Liver (tissue), 7 donors: ENCODE measurements at regions not wholly inside any gene's neighbourhood (a gene's known extent, or its start where the extent isn't known, plus 50 kb on each side); places are given as distances from the start of the nearest gene placed in this dataset.

ENCODE experiments used
- DNase-seq: peaks from one replicate; pipeline ENCODE4 v3.0.0-alpha.2; 2017; ENCODE audit warnings: low spot score
- H3K27ac ChIP-seq, 2 donors: one replicate each; pipeline ENCODE4 v1.7.0; 2013; ENCODE audit warnings: inconsistent platforms in 2 of 2, low read length in 2 of 2, control low read depth in 1 of 2, low read depth in 1 of 2, mild to moderate bottlenecking in 1 of 2
- H3K27me3 ChIP-seq, 4 donors: one replicate each; pipeline versions ENCODE4 v1.6.1 to v1.7.0; 2013; ENCODE audit warnings: low read length in 3 of 4, inconsistent platforms in 1 of 4, mild to moderate bottlenecking in 1 of 4, moderate library complexity in 1 of 4; ENCODE audit not compliant: control insufficient read depth in 4 of 4, insufficient read depth in 4 of 4
- H3K36me3 ChIP-seq, 4 donors: one replicate each; pipeline versions ENCODE4 v1.6.1 to v1.7.0; 2013; ENCODE audit warnings: low read length in 3 of 4, mild to moderate bottlenecking in 3 of 4, low read depth in 1 of 4, moderate library complexity in 1 of 4; ENCODE audit not compliant: control insufficient read depth in 4 of 4, insufficient read depth in 3 of 4
- H3K4me1 ChIP-seq, 4 donors: one replicate each; pipeline versions ENCODE4 v1.6.1 to v1.7.0; 2013; ENCODE audit warnings: low read length in 3 of 4, mild to moderate bottlenecking in 3 of 4, moderate library complexity in 1 of 4; ENCODE audit not compliant: control insufficient read depth in 4 of 4, insufficient read depth in 4 of 4
- H3K4me3 ChIP-seq, 3 donors: one replicate each; pipeline versions ENCODE4 v1.6.1 to v1.7.0; 2013; ENCODE audit warnings: low read length in 3 of 3, control low read depth in 1 of 3, low read depth in 1 of 3, mild to moderate bottlenecking in 1 of 3
- H3K9ac ChIP-seq, 2 donors: one replicate each; pipeline ENCODE4 v1.7.0; 2013; ENCODE audit warnings: low read length in 2 of 2, mild to moderate bottlenecking in 2 of 2, moderate library complexity in 2 of 2, control low read depth in 1 of 2, low read depth in 1 of 2
- H3K9me3 ChIP-seq, 4 donors: one replicate each; pipeline versions ENCODE4 v1.6.1 to v1.7.0; 2013; ENCODE audit warnings: low read length in 3 of 4; ENCODE audit not compliant: control insufficient read depth in 4 of 4
- ATF3 ChIP-seq: IDR thresholded peaks from 2 replicates; pipeline ENCODE4 v1.6.1; 2016; ENCODE audit warnings: antibody characterized with exemption
- EGR1 ChIP-seq, 2 donors: IDR thresholded peaks; 2 replicates each; pipeline ENCODE4 v1.6.1; 2016 to 2018; ENCODE audit warnings: antibody characterized with exemption in 2 of 2, low read depth in 2 of 2
- FOXA1 ChIP-seq: IDR thresholded peaks from 2 replicates; pipeline ENCODE4 v1.6.1; 2016; ENCODE audit warnings: antibody characterized with exemption
- FOXA2 ChIP-seq: IDR thresholded peaks from 2 replicates; pipeline ENCODE4 v1.6.1; 2016; ENCODE audit warnings: antibody characterized with exemption
- HNF4A ChIP-seq, 2 donors: conservative IDR thresholded peaks; 2 replicates each; pipeline ENCODE4 v1.6.1; 2016; ENCODE audit warnings: antibody characterized with exemption in 2 of 2, mild to moderate bottlenecking in 2 of 2
- HNF4G ChIP-seq: IDR thresholded peaks from 2 replicates; pipeline ENCODE4 v1.6.1; 2016; ENCODE audit warnings: antibody characterized with exemption
- JUND ChIP-seq, 2 donors: IDR thresholded peaks; 2 replicates each; pipeline ENCODE4 v1.6.1; 2016; ENCODE audit warnings: antibody characterized with exemption in 2 of 2
- RAD21 ChIP-seq, 2 donors: IDR thresholded peaks; 2 replicates each; pipeline ENCODE4 v1.6.1; 2016; ENCODE audit warnings: antibody characterized with exemption in 2 of 2, mild to moderate bottlenecking in 2 of 2
- RXRA ChIP-seq, 2 donors: IDR thresholded peaks; 2 replicates each; pipeline ENCODE4 v1.6.1; 2017 to 2018; ENCODE audit warnings: antibody characterized with exemption in 2 of 2, mild to moderate bottlenecking in 1 of 2
- SP1 ChIP-seq: IDR thresholded peaks from 2 replicates; pipeline ENCODE4 v1.6.1; 2018; ENCODE audit warnings: antibody characterized with exemption, mild to moderate bottlenecking
- TAF1 ChIP-seq: conservative IDR thresholded peaks from 2 replicates; pipeline ENCODE4 v1.6.1; 2016; ENCODE audit warnings: antibody characterized with exemption, mild to moderate bottlenecking
- YY1 ChIP-seq: IDR thresholded peaks from 2 replicates; pipeline ENCODE4 v1.6.1; 2016; ENCODE audit warnings: antibody characterized with exemption, mild to moderate bottlenecking
- ZBTB33 ChIP-seq: IDR thresholded peaks from 2 replicates; pipeline ENCODE4 v1.6.1; 2016; ENCODE audit warnings: antibody characterized with exemption
- WGBS: extraction: QIAGEN DNeasy Blood & Tissue Kit; methylation state at CpG from one replicate; pipeline ENCODE4 v1.1.7; 2013; 5-methylcytosine and 5-hydroxymethylcytosine counted together
- donor health status: healthy.
- donor health status: healthy.
- donor health status: healthy.
- donor health status: healthy.

DNA sequence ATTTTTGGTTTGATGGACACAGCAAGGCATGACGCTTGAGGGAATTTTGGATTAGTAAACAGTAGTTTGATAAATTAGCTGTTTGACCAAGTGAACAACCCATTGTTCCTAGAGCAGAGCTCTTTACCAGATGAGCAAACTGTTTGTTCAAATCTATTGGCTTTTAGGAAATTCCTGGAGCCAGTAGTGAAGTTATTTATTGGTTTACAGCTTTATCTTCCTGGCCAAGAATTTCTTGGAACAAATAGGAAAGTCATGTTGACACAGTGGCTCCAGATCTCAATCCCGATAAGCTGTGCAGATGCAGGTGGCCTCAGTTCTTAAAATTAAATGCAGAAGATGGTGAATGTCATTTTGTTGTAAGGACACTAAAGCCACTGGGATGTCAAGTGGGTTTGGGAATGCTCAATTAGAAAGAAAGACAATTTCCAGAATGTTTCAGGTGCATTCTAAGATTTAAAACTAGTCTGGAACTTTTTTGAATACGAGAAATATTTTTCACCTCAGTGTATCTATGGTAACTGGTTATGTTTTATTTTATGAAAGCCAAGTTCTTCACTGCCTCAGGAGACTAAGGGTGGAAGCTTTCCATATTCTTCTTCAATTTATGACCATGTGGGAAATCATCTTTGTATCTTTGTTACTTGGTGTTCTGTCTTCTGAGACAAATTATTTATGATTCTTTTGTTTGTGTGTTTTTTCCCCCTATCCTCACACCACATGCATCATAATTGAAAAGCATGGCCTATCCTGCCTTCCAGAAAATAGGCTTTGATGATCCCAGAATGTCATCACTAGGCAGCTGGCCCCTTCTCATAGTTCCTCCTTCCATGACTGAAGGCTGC is 554.5 kb downstream of the STIM2 start:
- Histone ChIP-seq H3K9ac (no peak overlapping the region), H3K27ac (no peak overlapping the region), H3K36me3 (no peaks in the 10 kb centered on the region), H3K27me3 (no peaks in the 10 kb centered on the region), H3K4me1 (no peaks in the 10 kb centered on the region), H3K9me3 (no peaks in the 10 kb centered on the region), H3K4me3 (no peak overlapping the region)
- 34% methylated on average over 3 of the region's 3 CpGs for WGBS
- DNase-seq = no peak
- no peak for TF ChIP-seq ZBTB33
- no peak for TF ChIP-seq RXRA (IDR thresholded peaks at IDR 0.05)
- TF ChIP-seq EGR1 (IDR thresholded peaks at IDR 0.05; ENCODE audit: low read depth in 2 of 2) = no peak
- TF ChIP-seq ATF3 = no peak
- TF ChIP-seq YY1 = no peak

DNA sequence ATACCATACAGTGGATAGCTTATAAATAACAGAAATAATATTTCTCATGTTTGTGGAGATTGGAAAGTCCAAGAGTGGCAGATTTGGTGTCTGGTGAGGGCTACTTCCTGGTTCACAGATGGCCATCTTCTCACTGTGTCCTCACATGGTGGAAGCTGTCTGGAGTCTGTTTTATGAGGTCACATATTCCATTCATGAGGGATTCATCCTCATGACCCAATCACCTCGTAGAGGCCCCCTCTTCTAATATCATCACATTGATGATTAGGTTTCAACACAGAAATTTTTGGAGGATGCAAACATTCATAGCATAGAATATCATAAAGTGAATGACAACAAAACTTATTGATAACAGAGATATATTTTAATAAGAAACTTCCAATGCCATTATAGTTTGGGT is 568.0 kb downstream of the STIM2 start:
- H3K9me3 ChIP-seq = no peaks in the 10 kb centered on the region
- H3K27ac ChIP-seq = no peak overlapping the region
- H3K36me3 ChIP-seq = no peaks in the 10 kb centered on the region
- no peak overlapping the region for H3K9ac ChIP-seq
- H3K4me1 ChIP-seq = no peaks in the 10 kb centered on the region
- WGBS = 48% methylated on average over 1 of the region's 1 CpG
- no peaks in the 10 kb centered on the region for H3K27me3 ChIP-seq
- no peak for DNase-seq
- no peak for TF ChIP-seq TAF1
- no peak for TF ChIP-seq EGR1 (IDR thresholded peaks at IDR 0.05; ENCODE audit: low read depth in 2 of 2)
- TF ChIP-seq FOXA1 = no peak
- TF ChIP-seq FOXA2 = no peak
- TF ChIP-seq RXRA (IDR thresholded peaks at IDR 0.05) = no peak
- no peak for TF ChIP-seq SP1
- TF ChIP-seq HNF4G = no peak
- TF ChIP-seq RAD21 (IDR thresholded peaks at IDR 0.05) = no peak
- TF ChIP-seq YY1 = no peak
- no peak overlapping the region for H3K4me3 ChIP-seq

DNA sequence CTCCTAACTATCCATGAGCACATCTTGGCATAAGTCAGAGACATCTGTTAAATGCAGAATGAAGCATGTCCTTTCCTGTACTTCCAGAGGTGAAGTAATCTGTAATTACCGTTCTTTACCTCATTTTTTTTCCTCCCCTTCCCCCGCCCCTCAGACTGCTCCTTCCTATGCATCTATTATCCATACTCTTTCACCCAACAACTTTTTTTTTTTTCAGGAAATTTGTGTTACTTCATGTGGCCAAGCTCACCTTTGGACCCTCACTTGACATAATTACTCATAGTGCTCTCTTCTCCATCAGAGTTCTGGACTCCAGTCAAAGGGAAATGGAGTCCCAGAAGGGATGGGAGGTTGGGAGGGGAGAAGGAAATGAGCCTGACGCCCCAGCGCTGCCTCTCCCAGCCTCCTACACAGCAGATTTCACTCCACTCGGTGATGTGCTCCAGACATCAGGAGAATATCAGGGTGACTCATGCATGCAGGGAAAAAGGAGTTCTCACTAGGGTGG is 568.8 kb downstream of the STIM2 start:
- 65% methylated on average over 5 of the region's 5 CpGs for WGBS
- no peak for DNase-seq

More for the DNA sequence above, 568.8 kb downstream of the STIM2 start:
- Histone ChIP-seq H3K9me3 (no peaks in the 10 kb centered on the region), H3K27ac (no peak overlapping the region), H3K36me3 (no peaks in the 10 kb centered on the region), H3K4me1 (no peaks in the 10 kb centered on the region), H3K9ac (no peak overlapping the region), H3K27me3 (no peaks in the 10 kb centered on the region), H3K4me3 (no peak overlapping the region)
- TF ChIP-seq RAD21 (IDR thresholded peaks at IDR 0.05) (no peak), FOXA2 (no peak), EGR1 (IDR thresholded peaks at IDR 0.05; ENCODE audit: low read depth in 2 of 2) (no peak), ZBTB33 (no peak), HNF4A (conservative IDR thresholded peaks at IDR 0.05) (no peak), JUND (IDR thresholded peaks at IDR 0.05) (no peak), ATF3 (no peak)
